RWPE2 (cell line): ENCODE measurements at regions not wholly inside any gene's neighbourhood (a gene's known extent, or its start where the extent isn't known, plus 50 kb on each side); places are given as distances from the start of the nearest gene placed in this dataset.

Experiments used
- ATAC-seq: fragments of 200-7000 bp; cut with Tn5 transposase; 3 replicates; pipeline ENCODE4 v1.9.1; 2021; ENCODE audit warnings: low read depth
- DNase-seq: peaks from one replicate; pipeline ENCODE4 v3.0.0-alpha.2; 2020; ENCODE audit warnings: low spot score
- H3K27ac ChIP-seq: fragments of 450-650 bp; 2 replicates; pipeline ENCODE4 v1.5.1; 2017; ENCODE audit warnings: mild to moderate bottlenecking; ENCODE audit not compliant: poor library complexity, severe bottlenecking
- H3K27me3 ChIP-seq: fragments of 250-450 bp; sonication (Bioruptor Pico); 2 replicates; pipeline ENCODE4 v1.5.1; 2021; ENCODE audit warnings: mild to moderate bottlenecking, moderate library complexity; ENCODE audit not compliant: insufficient read depth, poor library complexity, severe bottlenecking
- H3K36me3 ChIP-seq: fragments of 250-450 bp; sonication (Bioruptor Pico); 2 replicates; pipeline ENCODE4 v1.5.1; 2020; ENCODE audit warnings: low read depth, mild to moderate bottlenecking, moderate library complexity
- H3K4me1 ChIP-seq: fragments of 250-450 bp; sonication (Bioruptor Pico); 2 replicates; pipeline ENCODE4 v1.5.1; 2021; ENCODE audit warnings: mild to moderate bottlenecking, moderate library complexity; ENCODE audit not compliant: insufficient read depth, poor library complexity, severe bottlenecking
- H3K4me3 ChIP-seq: fragments of 250-450 bp; sonication (Bioruptor Pico); 2 replicates; pipeline ENCODE4 v1.5.1; 2021; ENCODE audit warnings: mild to moderate bottlenecking, moderate library complexity; ENCODE audit not compliant: severe bottlenecking
- H3K9me3 ChIP-seq: fragments of 250-450 bp; sonication (Bioruptor Pico); 2 replicates; pipeline ENCODE4 v1.5.1; 2021; ENCODE audit warnings: mild to moderate bottlenecking, moderate library complexity; ENCODE audit not compliant: severe bottlenecking
- TF ChIP-seq, protein P1 (sequence below): fragments of 450-650 bp; IDR thresholded peaks from one replicate; pipeline ENCODE4 v1.5.1; 2017; ENCODE audit warnings: mild to moderate bottlenecking, moderate library complexity; ENCODE audit not compliant: poor library complexity, severe bottlenecking

DNA sequence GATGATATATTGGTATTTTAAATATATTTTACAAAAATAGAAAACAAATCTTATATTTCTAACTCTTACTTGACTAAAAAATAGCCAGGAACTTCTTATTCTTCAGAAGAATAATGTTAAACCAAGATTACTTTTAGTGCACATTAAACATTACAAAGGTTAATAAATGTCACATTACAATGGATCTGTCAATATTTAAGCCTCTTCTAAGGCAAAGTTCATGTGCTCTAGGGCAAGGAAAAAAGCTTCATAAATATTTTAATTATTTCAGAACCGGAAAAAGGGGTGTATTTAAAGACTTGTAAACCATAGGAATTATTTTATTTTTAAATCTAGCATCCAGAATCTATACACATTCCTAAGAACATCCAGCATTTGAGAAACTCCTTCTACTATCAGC is 166.9 kb upstream of the ROBO2 start:
- Histone ChIP-seq H3K27ac (no peak overlapping the region), H3K36me3 (no peaks in the 10 kb centered on the region), H3K4me3 (no peak overlapping the region), H3K9me3 (no peaks in the 10 kb centered on the region), H3K27me3 (no peaks in the 10 kb centered on the region), H3K4me1 (no peaks in the 10 kb centered on the region)
- ATAC-seq (no peak), DNase-seq (no peak)
- TF ChIP-seq, protein P1, sequence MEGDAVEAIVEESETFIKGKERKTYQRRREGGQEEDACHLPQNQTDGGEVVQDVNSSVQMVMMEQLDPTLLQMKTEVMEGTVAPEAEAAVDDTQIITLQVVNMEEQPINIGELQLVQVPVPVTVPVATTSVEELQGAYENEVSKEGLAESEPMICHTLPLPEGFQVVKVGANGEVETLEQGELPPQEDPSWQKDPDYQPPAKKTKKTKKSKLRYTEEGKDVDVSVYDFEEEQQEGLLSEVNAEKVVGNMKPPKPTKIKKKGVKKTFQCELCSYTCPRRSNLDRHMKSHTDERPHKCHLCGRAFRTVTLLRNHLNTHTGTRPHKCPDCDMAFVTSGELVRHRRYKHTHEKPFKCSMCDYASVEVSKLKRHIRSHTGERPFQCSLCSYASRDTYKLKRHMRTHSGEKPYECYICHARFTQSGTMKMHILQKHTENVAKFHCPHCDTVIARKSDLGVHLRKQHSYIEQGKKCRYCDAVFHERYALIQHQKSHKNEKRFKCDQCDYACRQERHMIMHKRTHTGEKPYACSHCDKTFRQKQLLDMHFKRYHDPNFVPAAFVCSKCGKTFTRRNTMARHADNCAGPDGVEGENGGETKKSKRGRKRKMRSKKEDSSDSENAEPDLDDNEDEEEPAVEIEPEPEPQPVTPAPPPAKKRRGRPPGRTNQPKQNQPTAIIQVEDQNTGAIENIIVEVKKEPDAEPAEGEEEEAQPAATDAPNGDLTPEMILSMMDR: no peak

DNA sequence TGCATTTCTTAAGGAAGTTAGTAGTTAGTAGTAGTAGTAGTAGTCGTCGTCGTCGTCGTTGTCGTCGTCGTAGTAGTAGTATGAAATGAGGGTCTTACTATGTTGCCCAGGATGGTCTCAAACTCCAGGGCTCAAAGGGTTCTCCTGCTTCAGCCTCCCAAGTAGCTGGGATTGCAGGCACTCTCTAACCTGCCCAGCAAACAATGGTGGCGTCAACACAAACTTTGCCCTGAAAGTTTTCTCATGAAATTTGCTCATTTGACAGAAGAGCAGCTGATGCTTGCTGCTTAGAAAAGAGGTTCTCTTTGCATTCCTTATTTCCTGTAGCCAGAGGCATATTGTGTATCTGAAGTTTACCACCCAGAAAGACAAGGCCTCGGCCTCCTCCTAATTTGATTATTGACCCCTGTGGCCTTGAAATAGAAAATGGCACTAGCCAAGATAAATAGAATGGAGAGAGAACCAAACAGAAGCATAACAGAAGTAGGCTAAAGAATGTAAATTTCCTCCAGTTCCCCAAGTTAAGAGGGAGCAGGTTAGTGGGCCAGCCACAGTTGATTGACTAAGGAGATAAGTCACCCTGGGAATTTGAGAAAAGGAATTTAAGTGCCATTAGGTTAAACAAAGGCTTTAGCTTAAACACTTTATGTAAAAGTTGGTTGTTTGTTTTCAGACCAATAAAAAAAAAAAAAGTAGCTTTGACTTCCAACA is 166.2 kb upstream of the ROBO2 start:
- Histone ChIP-seq H3K4me3 (no peak overlapping the region), H3K27ac (no peak overlapping the region), H3K4me1 (no peaks in the 10 kb centered on the region), H3K9me3 (no peaks in the 10 kb centered on the region), H3K27me3 (no peaks in the 10 kb centered on the region), H3K36me3 (no peaks in the 10 kb centered on the region)
- ATAC-seq (no peak), DNase-seq (no peak)
- TF ChIP-seq, protein P1: no peak

DNA sequence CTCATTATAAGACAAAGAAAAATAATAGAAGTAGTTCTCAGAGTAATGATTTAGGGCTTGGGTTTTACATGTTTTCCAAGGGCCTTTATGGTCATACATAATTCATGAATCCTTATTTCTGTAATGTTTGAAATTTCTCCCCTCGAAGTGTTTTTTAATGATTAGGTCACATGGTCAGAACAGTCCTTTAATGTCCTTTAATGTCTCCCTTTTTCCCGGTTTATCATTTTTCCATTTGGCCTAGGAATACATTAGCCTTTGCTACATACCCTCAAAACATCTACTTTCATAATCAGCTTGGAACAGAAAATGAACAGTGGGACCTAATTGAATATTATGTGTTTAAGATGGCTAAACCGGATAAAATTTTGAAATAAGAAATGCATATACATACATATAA is 159.9 kb upstream of the ROBO2 start:
- Histone ChIP-seq H3K9me3 (no peaks in the 10 kb centered on the region), H3K4me3 (no peak overlapping the region), H3K4me1 (no peaks in the 10 kb centered on the region), H3K27ac (no peak overlapping the region), H3K27me3 (no peaks in the 10 kb centered on the region), H3K36me3 (no peaks in the 10 kb centered on the region)
- TF ChIP-seq, protein P1: no peak
- DNase-seq (no peak), ATAC-seq (no peak)

DNA sequence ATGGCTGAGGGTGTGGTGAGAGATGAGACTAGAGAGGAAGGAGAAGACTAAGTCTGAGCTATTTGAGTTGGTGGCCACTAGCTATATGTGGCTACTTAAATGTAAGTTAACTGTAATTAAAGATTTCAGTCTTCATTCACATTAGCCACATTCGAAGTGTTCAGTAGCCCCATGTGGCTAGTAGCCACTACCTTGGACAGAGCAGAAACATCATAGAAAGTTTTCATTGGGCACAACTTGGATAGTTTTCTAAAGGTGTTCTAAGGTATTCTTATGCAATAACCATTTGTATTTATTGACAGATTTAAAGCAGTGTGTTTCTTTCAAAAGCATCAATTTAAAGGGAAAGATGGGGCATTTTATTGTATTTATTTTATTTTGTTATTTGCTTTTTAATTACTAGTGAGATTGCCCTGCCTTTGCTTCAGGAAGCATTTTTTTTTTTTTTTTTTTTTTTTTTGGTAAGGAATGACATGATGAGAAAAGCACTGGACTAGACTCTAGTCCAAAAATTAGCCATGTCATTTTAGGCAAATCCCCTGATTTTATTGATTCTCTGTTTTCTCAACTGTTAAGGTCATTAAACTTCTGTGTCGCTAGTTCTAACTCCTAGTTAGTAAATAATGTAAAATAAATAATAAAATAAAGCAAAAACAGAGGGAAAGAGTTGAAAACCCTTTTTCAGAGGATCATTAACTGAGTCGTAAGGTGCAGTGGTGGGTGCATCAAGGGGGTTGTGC is 153.0 kb upstream of the ROBO2 start:
- ATAC-seq: no peak
- TF ChIP-seq, protein P1: no peak
- H3K4me3 ChIP-seq: no peak overlapping the region

DNA sequence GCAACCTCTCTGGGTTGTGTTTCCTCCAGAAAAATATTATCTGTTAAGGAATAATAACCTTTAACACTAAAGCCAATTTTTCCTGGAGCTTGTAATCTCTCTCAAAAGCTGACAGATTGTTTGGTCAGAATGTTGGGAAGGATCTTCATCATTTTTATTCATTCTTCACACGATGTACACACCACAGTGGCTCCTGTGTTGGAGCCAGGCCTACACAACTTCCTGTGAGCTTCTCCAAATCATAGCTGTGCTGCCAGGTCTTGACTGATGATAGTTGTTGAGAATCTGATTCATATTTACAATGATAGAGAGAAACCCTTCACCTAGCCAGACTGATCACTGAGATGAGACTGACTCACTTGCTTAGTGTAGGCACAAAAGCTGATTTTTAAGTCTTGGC is 151.0 kb upstream of the ROBO2 start:
- no peaks in the 10 kb centered on the region for H3K36me3 ChIP-seq
- TF ChIP-seq, protein P1: no peak
- no peak overlapping the region for H3K27ac ChIP-seq
- H3K4me3 ChIP-seq: no peak overlapping the region
- no peak for ATAC-seq
- H3K27me3 ChIP-seq: no peaks in the 10 kb centered on the region
- H3K4me1 ChIP-seq: no peaks in the 10 kb centered on the region
- no peak for DNase-seq
- H3K9me3 ChIP-seq: no peaks in the 10 kb centered on the region

More for the DNA sequence above, 153.0 kb upstream of the ROBO2 start:
- no peaks in the 10 kb centered on the region for H3K4me1 ChIP-seq
- DNase-seq: no peak
- no peak overlapping the region for H3K27ac ChIP-seq
- H3K27me3 ChIP-seq: no peaks in the 10 kb centered on the region
- no peaks in the 10 kb centered on the region for H3K9me3 ChIP-seq
- no peaks in the 10 kb centered on the region for H3K36me3 ChIP-seq
